Osteoblast (primary cell): ENCODE measurements at regions not wholly inside any gene's neighbourhood (a gene's known extent, or its start where the extent isn't known, plus 50 kb on each side); places are given as distances from the start of the nearest gene placed in this dataset.

ENCODE experiments used
- DNase-seq: peaks from one replicate; pipeline ENCODE4 v3.0.0; 2011; ENCODE audit warnings: low spot score, mixed read lengths; ENCODE audit not compliant: insufficient read length; ENCODE audit errors: missing footprints
- H2AFZ ChIP-seq: 2 replicates; pipeline ENCODE4 v1.6.0; 2011; ENCODE audit warnings: mild to moderate bottlenecking, low read length
- H3K27ac ChIP-seq: 2 replicates; pipeline ENCODE4 v1.5.1; 2011; ENCODE audit warnings: mild to moderate bottlenecking, low read depth, low read length, moderate library complexity
- H3K27me3 ChIP-seq: 2 replicates; pipeline ENCODE4 v1.6.0; 2012; ENCODE audit warnings: mild to moderate bottlenecking, control low read depth, inconsistent platforms, low read length, moderate library complexity; ENCODE audit not compliant: insufficient read depth
- H3K36me3 ChIP-seq: 2 replicates; pipeline ENCODE4 v1.5.1; 2011; ENCODE audit warnings: mild to moderate bottlenecking, low read length, control low read depth, moderate library complexity; ENCODE audit not compliant: insufficient read depth
- H3K4me1 ChIP-seq: 2 replicates; pipeline ENCODE4 v1.5.1; 2011; ENCODE audit warnings: mild to moderate bottlenecking, low read length, control low read depth, moderate library complexity; ENCODE audit not compliant: insufficient read depth
- H3K4me2 ChIP-seq: 2 replicates; pipeline ENCODE4 v1.6.0; 2011; ENCODE audit warnings: mild to moderate bottlenecking, low read length; ENCODE audit not compliant: insufficient read depth
- H3K4me3 ChIP-seq: fragments of 200-600 bp; sonication (generic); 3 replicates; pipeline ENCODE4 v1.5.1; 2012; ENCODE audit warnings: mild to moderate bottlenecking, low read length, inconsistent platforms; ENCODE audit not compliant: insufficient read depth
- H3K79me2 ChIP-seq: 2 replicates; pipeline ENCODE4 v1.6.0; 2012; ENCODE audit warnings: mild to moderate bottlenecking, low read length, control low read depth, inconsistent platforms; ENCODE audit not compliant: insufficient read depth
- H3K9me3 ChIP-seq: 2 replicates; pipeline ENCODE4 v1.5.1; 2011; ENCODE audit warnings: low read depth, low read length, control low read depth
- H4K20me1 ChIP-seq: 2 replicates; pipeline ENCODE4 v1.6.0; 2012; ENCODE audit warnings: mild to moderate bottlenecking, low read length, control low read depth; ENCODE audit not compliant: insufficient read depth
- TF ChIP-seq, protein P1 (sequence below): IDR thresholded peaks from 2 replicates; pipeline ENCODE4 v1.5.1; 2011; ENCODE audit warnings: mild to moderate bottlenecking, low read depth, low read length, moderate library complexity; ENCODE audit errors: extremely low read depth

- Histone ChIP-seq H3K79me2 (no peaks in the 10 kb centered on the region), H2AFZ (no peak overlapping the region), H3K9me3 (no peaks in the 10 kb centered on the region), H3K27ac (no peak overlapping the region), H3K4me2 (no peak overlapping the region), H3K36me3 (no peaks in the 10 kb centered on the region), H3K4me3 (no peak overlapping the region), H3K4me1 (peaks cover 16% of the 10 kb centered on the region), H3K27me3 (no peaks in the 10 kb centered on the region), H4K20me1 (no peaks in the 10 kb centered on the region)
- TF ChIP-seq, protein P1, sequence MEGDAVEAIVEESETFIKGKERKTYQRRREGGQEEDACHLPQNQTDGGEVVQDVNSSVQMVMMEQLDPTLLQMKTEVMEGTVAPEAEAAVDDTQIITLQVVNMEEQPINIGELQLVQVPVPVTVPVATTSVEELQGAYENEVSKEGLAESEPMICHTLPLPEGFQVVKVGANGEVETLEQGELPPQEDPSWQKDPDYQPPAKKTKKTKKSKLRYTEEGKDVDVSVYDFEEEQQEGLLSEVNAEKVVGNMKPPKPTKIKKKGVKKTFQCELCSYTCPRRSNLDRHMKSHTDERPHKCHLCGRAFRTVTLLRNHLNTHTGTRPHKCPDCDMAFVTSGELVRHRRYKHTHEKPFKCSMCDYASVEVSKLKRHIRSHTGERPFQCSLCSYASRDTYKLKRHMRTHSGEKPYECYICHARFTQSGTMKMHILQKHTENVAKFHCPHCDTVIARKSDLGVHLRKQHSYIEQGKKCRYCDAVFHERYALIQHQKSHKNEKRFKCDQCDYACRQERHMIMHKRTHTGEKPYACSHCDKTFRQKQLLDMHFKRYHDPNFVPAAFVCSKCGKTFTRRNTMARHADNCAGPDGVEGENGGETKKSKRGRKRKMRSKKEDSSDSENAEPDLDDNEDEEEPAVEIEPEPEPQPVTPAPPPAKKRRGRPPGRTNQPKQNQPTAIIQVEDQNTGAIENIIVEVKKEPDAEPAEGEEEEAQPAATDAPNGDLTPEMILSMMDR, result no peak
- no peak for DNase-seq
Observed at GRCh38 chr1:235925016-235925415, 58.3 kb upstream of the LYST start.

- Histone ChIP-seq H3K79me2 (no peaks in the 10 kb centered on the region), H3K4me3 (no peak overlapping the region), H3K9me3 (no peaks in the 10 kb centered on the region), H3K4me1 (peaks cover 31% of the 10 kb centered on the region), H3K27ac (no peak overlapping the region), H3K36me3 (no peaks in the 10 kb centered on the region), H2AFZ (no peak overlapping the region), H4K20me1 (no peaks in the 10 kb centered on the region), H3K4me2 (no peak overlapping the region), H3K27me3 (no peaks in the 10 kb centered on the region)
- no peak for DNase-seq
- TF ChIP-seq, protein P1, result no peak
Observed at GRCh38 chr1:235923466-235924021, 56.8 kb upstream of the LYST start.

- peak overlapping the region; percentile 43 for H3K4me2 ChIP-seq
- H3K4me3 ChIP-seq, result no peak overlapping the region
- H3K27ac ChIP-seq, result peak overlapping the region; percentile 95
- no peak for DNase-seq
- H3K9me3 ChIP-seq, result no peaks in the 10 kb centered on the region
- peaks cover 48% of the 10 kb centered on the region for H3K4me1 ChIP-seq
- no peaks in the 10 kb centered on the region for H3K27me3 ChIP-seq
- no peaks in the 10 kb centered on the region for H3K79me2 ChIP-seq
- no peak overlapping the region for H2AFZ ChIP-seq
- no peaks in the 10 kb centered on the region for H3K36me3 ChIP-seq
- no peaks in the 10 kb centered on the region for H4K20me1 ChIP-seq
- TF ChIP-seq, protein P1, result no peak
Observed at GRCh38 chr1:235920596-235921375, 54.1 kb upstream of the LYST start.

DNA sequence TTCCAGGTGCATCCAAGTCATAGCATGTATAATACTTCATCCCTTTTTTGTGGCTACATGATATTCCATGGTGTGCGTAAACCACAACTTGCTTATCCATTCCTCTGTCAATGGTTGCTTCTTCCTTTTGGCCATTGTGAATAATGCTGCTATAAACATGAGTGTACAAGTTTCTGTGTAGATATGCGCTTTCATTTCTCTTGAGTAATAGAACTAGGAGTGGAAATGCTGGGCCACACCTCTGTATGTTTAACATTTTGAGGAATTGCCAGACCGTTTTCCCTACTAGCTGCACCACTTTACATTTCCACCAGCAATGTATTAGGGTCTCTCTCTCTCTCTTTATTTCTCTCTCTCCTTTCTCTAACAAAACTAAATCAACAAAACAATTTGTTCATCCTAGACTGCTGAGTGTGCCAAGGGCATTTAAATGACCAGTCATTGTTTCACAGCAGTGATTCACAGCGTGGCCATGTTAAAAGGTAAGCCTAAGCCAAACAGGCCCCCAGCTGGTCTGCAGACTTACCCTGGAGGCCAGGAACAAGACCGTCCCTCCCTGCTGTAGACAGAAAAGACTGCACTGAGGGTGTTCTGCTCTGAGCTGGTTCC, 53.2 kb upstream of the LYST start:
- H3K9me3 ChIP-seq, result no peaks in the 10 kb centered on the region
- no peaks in the 10 kb centered on the region for H4K20me1 ChIP-seq
- peak overlapping the region; percentile 8 for H2AFZ ChIP-seq

More for the DNA sequence above, 53.2 kb upstream of the LYST start:
- TF ChIP-seq, protein P1, result no peak
- Histone ChIP-seq H3K27me3 (no peaks in the 10 kb centered on the region), H3K4me1 (peaks cover 48% of the 10 kb centered on the region), H3K27ac (peak overlapping the region; percentile 95), H3K79me2 (no peaks in the 10 kb centered on the region), H3K4me2 (peak overlapping the region; percentile 43), H3K4me3 (no peak overlapping the region), H3K36me3 (no peaks in the 10 kb centered on the region)
- no peak for DNase-seq
